Islet precursor cell (in vitro differentiated cells): ENCODE measurements at regions not wholly inside any gene's neighbourhood (a gene's known extent, or its start where the extent isn't known, plus 50 kb on each side); places are given as distances from the start of the nearest gene placed in this dataset.
A peak's percentile ranks its signal among the peaks of the same experiment; 100 is the strongest.
"Not testable (repeated sequence)": the region's sequence is repeated elsewhere in the genome, so short reads cannot be mapped to it uniquely, and the experiment has no call there.

Experiments
- DNase-seq: peaks from one replicate; pipeline ENCODE4 v3.0.0-alpha.2; 2018

GRCh38 chr2:89537862-89538261, 846.4 kb downstream of the RPIA start:
- DNase-seq, result not testable (repeated sequence)

GRCh38 chr2:89544110-89544509, 852.6 kb downstream of the RPIA start:
- not testable (repeated sequence) for DNase-seq

- not testable (repeated sequence) for DNase-seq
Measured at GRCh38 chr2:89579154-89579553, 887.7 kb downstream of the RPIA start.

GRCh38 chr2:89582816-89583215, 891.3 kb downstream of the RPIA start:
- DNase-seq, result not testable (repeated sequence)

- DNase-seq, result not testable (repeated sequence)
Measured at GRCh38 chr2:89584046-89584445, 892.6 kb downstream of the RPIA start.

- DNase-seq, result not testable (repeated sequence)
Measured at GRCh38 chr2:89584868-89585557, 893.5 kb downstream of the RPIA start.

- DNase-seq, result peak; percentile 13
Measured at GRCh38 chr2:89585558-89585920, 894.1 kb downstream of the RPIA start.

GRCh38 chr2:89599843-89600242, 908.4 kb downstream of the RPIA start:
- DNase-seq, result not testable (repeated sequence)

- not testable (repeated sequence) for DNase-seq
Measured at GRCh38 chr2:89606514-89606913, 915.0 kb downstream of the RPIA start.

GRCh38 chr2:89610207-89610926, 918.9 kb downstream of the RPIA start:
- DNase-seq, result not testable (repeated sequence)

- peak; percentile 41 for DNase-seq
Measured at GRCh38 chr2:89610927-89611515, 919.5 kb downstream of the RPIA start.

- DNase-seq, result not testable (repeated sequence)
Measured at GRCh38 chr2:89611710-89612109, 920.2 kb downstream of the RPIA start.

GRCh38 chr2:89649268-89649667, 957.8 kb downstream of the RPIA start:
- DNase-seq, result not testable (repeated sequence)

GRCh38 chr2:89679254-89679653, 987.8 kb downstream of the RPIA start:
- not testable (repeated sequence) for DNase-seq
